ENCODE measurements at regions not wholly inside any gene's neighbourhood (a gene's known extent, or its start where the extent isn't known, plus 50 kb on each side); places are given as distances from the start of the nearest gene placed in this dataset.

GRCh38 chr7:23980081-23980480 lies 270.1 kb downstream of the STK31 start:
- DNase-seq (ENCODE audit: low spot score), result no peak

- no peak for DNase-seq (ENCODE audit: low spot score)
Measured at GRCh38 chr7:23981314-23981713, 271.3 kb downstream of the STK31 start.

- DNase-seq (ENCODE audit: low spot score), result no peak
Measured at GRCh38 chr7:23981758-23982157, 271.7 kb downstream of the STK31 start.

DNA sequence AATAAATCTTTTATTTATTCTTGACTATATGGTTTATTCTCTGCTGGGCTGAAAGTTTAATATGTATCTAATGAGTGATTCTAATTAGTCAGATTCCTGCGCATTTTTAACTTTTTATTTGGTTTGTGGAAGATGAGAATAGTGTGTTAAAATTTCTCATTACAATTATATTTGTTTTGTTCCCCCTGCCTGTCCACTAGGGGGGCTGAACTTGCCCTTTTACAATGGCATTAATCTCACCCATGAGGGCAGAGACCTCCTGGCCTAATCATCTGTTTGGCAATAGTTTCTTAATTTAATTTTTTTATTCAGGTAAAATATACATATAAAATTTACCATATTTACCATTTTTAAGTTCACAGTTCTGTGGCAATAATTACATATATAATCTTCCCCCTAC lies 278.5 kb upstream of the NPY start:
- DNase-seq (ENCODE audit: low spot score), result no peak

- DNase-seq (ENCODE audit: low spot score), result no peak
Measured at GRCh38 chr7:24010495-24010894, 273.5 kb upstream of the NPY start.

GRCh38 chr7:24017519-24017918 lies 266.5 kb upstream of the NPY start:
- no peak for DNase-seq (ENCODE audit: low spot score)

GRCh38 chr7:24018331-24018730 lies 265.7 kb upstream of the NPY start:
- DNase-seq (ENCODE audit: low spot score), result no peak

DNA sequence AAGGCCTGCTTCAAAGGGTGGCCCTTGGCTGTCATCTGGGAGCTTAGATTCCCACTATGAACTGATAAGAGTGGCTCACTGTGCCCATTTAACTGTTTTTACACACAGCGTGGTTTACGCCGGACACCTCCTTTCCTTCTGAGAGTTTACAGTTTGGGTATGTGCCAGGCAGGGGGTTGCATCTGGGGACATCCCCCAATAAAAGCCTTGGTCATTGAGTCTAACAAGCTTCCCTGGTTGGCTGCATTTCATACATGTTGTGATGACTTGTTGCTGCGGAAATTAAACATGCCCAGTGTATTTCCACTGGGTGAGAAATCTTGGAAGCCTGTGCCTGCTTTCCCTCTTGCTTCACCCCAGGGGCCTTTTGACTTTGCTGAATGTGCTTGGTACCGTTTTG lies 264.1 kb upstream of the NPY start:
- no peak for DNase-seq (ENCODE audit: low spot score)

GRCh38 chr7:24024276-24025068 lies 259.5 kb upstream of the NPY start:
- no peak for DNase-seq (ENCODE audit: low spot score)

GRCh38 chr7:24025094-24025493 lies 258.9 kb upstream of the NPY start:
- DNase-seq (ENCODE audit: low spot score), result no peak

- DNase-seq (ENCODE audit: low spot score), result no peak
Measured at GRCh38 chr7:24025765-24026164, 258.2 kb upstream of the NPY start.

GRCh38 chr7:24026351-24026750 lies 257.6 kb upstream of the NPY start:
- no peak for DNase-seq (ENCODE audit: low spot score)

- no peak for DNase-seq (ENCODE audit: low spot score)
Measured at GRCh38 chr7:24029068-24029467, 254.9 kb upstream of the NPY start.

GRCh38 chr7:24034251-24034650 lies 249.7 kb upstream of the NPY start:
- no peak for DNase-seq (ENCODE audit: low spot score)

- DNase-seq (ENCODE audit: low spot score), result no peak
Measured at GRCh38 chr7:24035366-24036032, 248.5 kb upstream of the NPY start.

DNA sequence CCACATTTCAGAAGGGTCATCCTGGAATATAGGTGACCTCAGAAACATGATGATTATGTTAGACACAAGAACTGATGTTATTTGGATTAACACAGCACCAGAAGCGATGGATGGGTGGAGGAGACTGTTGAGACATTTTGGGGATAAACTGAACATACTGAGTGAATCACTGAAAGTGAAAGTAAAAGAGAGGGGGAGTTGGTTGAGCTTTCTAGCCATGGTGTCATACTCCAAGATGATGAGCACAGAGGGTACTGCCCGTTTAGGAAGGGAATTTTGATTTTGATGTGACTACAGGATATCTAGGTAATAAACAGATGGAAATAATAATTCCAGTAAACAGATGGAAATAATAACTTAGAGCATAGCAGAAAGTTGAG lies 248.0 kb upstream of the NPY start:
- no peak for DNase-seq (ENCODE audit: low spot score)

DNA sequence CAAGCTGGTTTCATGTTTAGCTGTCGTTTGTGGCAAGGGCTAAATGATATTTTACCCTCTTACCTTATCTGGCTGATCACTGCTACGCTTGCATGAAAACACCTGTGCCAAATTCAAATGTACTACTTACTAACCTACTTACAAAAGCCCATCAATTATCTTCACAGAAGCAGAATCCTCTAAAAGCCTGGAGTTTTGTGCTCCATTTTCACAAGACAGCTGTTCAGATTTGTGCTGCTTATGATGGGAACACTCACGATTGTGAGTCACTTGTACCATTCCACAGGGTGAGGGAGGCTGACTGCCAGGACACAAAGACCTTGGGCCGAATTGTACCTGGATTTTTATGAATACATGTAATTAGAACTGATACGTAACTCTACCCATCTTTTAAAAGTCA lies 245.0 kb upstream of the NPY start:
- DNase-seq (ENCODE audit: low spot score), result no peak

DNA sequence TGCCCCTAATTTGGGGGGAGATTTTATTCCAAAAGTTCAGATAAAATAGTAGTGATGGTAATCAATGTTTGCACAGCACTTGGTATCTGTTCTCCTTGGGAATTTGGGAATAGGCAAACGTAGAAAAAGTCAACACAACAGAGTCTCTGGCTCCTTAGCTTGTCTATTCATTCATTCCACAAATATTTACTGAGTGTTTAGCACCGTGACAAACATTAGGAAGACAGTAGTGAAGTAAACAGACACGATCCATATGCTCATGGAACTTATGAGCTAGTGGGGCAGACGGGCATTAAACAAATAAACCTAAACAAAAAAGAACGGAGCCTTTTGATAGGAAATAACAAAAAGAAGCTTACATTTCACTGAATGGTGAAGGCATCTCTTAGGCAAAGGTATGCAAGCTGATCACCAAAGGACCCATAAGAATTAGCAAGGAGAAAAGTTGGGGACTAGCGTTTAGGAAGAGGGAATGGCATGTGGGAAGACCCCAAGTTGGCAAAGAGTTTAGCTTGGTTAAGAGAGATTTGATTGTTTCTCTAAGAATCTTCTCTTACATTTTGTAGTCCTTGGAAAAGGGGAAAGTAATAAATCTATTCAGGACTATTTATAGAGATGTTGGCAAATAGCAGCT lies 243.9 kb upstream of the NPY start:
- DNase-seq (ENCODE audit: low spot score), result no peak

- DNase-seq (ENCODE audit: low spot score), result no peak
Measured at GRCh38 chr7:24042028-24042427, 242.0 kb upstream of the NPY start.

GRCh38 chr7:24049296-24049695 lies 234.7 kb upstream of the NPY start:
- no peak for DNase-seq (ENCODE audit: low spot score)

DNA sequence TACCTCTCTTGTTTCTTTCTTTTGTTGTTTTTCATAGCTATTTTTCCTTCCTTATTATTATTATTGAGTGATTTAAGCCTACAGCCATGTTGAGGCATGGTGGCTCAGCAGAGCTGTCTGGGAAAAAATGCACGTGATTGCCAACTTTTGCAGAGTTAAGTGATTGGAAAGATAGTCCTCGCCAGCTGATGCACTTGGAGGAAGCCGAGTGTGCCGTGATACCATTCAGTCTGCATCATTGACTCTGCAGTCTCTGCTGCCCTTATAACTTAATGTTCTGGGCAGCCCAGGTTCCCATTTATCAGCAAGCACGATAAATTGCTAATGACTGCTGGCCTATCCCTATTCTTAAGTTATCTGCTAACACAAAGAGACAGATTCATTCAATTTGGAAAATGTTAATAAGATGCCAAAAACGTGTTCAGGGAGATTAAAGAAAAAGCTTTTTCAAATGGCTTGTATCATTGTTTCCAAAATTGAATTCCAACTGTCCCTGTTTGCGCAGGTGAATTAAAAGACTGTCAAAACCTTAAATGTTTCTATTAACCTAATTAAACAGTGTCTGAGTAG lies 232.9 kb upstream of the NPY start:
- DNase-seq (ENCODE audit: low spot score), result no peak

DNA sequence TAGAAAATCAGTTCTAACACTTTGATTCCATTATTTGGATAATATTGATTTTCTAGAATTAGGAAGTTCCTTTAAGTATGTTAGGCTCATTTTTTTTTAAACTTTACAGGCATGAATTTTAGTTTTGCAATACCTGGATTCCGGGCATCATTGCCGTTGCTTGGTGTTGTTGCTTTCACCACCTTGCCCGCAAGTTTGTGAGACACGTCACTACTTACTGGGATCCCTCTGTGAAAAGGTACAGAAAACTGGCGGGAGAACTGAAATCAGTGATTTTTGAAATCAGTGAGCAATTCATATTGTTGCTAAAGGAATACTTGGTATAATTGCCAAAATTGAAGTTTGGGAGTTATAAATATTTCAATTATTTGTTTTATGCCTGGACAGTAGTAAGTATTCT lies 232.3 kb upstream of the NPY start:
- DNase-seq (ENCODE audit: low spot score), result no peak

All from kidney capillary endothelial cell (primary cell).